GM21526 (cell line): ENCODE measurements at regions not wholly inside any gene's neighbourhood (a gene's known extent, or its start where the extent isn't known, plus 50 kb on each side); places are given as distances from the start of the nearest gene placed in this dataset.

Source experiments
- ATAC-seq: cut with Tn5 transposase; IDR thresholded peaks from one replicate; pipeline ENCODE4 v1.9.1; 2021; ENCODE audit warnings: moderate library complexity; ENCODE audit not compliant: unreplicated experiment, low FRiP score

GRCh38 chr2:16508490-16508851 lies 157.2 kb downstream of the CYRIA start:
- no peak for ATAC-seq

- ATAC-seq: no peak
These were observed 157.8 kb downstream of the CYRIA start for GRCh38 chr2:16507655-16508489.

DNA sequence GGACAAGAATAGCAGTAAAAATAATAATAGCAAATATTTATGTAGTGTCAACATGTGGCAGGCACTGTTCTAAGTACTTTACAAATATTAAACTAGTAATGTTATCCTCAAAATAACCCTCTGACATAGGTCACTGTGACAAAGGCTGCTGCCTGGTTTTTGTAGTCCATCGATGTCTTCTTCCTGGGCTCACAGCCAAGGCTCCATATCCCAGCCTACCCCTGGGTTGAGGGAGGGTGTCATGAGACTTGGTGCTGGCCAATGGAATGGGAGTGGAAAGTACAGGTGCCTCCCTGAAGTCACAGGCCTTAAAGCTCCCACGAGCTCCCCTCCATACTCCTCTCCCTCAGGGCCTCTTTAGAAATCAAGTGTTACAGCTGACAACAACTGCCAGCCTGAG lies 159.3 kb downstream of the CYRIA start:
- ATAC-seq: no peak

- ATAC-seq: no peak
These were observed 168.9 kb downstream of the CYRIA start for GRCh38 chr2:16496426-16497388.

DNA sequence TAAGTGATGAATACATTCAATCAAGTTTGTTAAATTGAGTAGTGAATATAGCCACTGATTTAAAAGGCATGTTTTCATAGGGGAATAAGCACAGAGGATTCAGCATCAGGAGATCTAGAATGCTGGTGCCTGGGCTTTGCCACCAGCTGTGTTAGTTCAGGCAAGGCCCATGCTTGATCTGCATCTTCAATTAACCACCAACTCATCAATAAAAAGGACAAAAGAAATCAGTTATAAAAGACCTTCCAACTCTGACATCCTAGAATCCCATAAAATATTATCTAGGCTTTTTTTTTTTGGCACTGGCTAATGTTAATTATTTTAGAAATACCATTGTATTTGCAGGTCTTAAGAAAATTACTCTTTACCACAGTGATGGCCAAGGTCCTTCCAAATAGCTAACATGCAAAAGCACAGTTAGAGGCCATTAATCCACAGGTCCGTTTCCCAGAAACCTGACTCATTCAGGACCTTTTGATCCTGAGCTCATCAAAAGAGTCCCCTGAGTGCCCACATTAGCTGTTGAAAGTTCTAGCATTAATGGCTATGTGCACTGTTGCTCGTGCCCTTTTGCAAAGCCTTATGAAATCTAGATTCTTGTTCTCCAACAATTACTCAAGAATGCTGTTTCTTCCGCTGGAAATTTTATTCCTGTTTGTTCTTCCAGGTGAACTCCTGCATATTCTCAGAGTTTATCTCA lies 170.0 kb downstream of the CYRIA start:
- no peak for ATAC-seq

GRCh38 chr2:16494836-16495508 lies 170.7 kb downstream of the CYRIA start:
- no peak for ATAC-seq

GRCh38 chr2:16493788-16494187 lies 171.8 kb downstream of the CYRIA start:
- ATAC-seq: no peak

GRCh38 chr2:16487686-16488085 lies 177.9 kb downstream of the CYRIA start:
- no peak for ATAC-seq

DNA sequence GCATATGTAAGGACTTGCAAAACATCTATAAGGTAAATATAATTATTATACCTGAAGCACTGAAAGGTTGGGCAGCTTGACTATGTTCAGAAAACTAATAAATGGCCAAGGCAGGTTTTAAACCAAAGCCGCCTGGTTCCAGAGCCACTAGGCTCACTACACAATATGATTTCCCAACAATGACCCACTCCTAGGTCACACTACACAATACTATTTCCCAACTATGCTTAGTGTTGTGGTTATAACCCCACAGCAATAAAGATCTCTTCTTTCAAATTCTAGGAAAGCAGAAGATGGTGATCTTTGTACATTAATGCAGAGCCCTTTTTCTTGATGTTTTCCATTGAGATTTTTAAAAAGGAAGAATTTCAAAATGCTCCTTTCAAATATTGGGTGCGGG lies 180.4 kb downstream of the CYRIA start:
- no peak for ATAC-seq

GRCh38 chr2:16482460-16482859 lies 183.2 kb downstream of the CYRIA start:
- ATAC-seq: no peak

DNA sequence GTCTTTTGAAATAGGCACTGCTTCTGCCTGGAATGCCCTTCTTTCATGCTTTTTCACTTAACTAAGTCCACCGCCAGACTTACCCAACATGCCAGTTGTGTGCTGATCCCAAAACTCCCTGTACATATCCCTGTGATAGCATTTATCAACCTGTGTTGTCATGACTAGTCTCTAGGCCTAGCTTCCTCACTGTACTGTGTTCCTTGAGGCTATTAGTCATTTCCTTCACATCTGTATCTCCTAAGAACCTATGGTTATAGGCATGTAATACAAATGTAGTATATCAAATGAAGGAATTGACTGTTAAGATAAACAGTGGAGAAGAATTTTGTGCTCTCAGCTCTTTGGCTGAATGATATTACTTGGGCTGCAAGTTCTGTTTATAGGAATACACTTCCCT lies 184.3 kb downstream of the CYRIA start:
- no peak for ATAC-seq

- no peak for ATAC-seq
These were observed 185.9 kb downstream of the CYRIA start for GRCh38 chr2:16479721-16480120.

GRCh38 chr2:16478434-16479210 lies 187.0 kb downstream of the CYRIA start:
- ATAC-seq: no peak

GRCh38 chr2:16477648-16478047 lies 188.0 kb downstream of the CYRIA start:
- ATAC-seq: no peak

DNA sequence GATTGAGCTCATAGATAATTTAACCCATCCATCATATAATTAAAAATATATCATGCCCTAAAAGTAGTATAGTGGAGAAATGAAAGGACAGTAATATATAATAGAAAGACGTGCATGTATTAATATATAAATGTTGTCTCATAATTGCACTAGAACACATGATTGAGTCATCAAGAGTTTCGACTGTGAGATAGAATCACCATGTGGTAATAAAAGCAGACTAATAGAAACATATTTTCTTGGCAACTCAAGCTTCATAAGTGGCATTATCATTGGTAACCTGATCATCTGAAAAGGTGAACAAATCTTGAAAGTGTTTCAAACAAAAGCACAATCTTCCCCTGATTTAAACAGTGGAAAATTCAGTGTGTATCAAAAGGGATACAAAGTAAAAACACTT lies 188.8 kb downstream of the CYRIA start:
- ATAC-seq: no peak

DNA sequence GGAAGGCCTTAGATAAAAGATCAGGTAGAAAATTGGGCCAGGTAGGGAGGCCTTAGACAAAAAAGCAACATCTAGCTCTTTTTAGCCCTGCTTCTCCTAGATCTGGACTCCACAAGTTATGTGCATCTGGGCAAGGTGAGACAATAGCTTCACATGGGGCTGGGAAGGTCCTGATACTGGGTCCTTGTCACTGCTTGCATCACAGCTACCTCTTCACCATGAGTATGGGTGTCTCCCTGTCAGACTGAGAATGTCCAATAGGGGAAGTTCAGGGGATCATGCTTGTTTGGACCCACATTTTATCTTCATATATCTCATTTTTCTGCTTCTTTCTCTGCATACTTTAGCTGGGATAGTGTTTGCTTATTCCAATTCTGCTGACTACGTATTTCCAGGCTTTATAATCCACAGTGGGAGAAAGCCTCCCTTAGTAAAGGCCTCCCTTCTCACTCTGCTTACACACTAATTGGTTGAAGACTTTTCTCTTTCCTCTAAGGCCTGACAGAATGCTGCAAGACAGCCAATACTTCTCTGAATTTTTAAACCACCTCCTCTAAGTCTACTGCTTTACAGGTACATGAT lies 189.6 kb downstream of the CYRIA start:
- ATAC-seq: no peak

GRCh38 chr2:16475586-16475985 lies 190.0 kb downstream of the CYRIA start:
- ATAC-seq: no peak

DNA sequence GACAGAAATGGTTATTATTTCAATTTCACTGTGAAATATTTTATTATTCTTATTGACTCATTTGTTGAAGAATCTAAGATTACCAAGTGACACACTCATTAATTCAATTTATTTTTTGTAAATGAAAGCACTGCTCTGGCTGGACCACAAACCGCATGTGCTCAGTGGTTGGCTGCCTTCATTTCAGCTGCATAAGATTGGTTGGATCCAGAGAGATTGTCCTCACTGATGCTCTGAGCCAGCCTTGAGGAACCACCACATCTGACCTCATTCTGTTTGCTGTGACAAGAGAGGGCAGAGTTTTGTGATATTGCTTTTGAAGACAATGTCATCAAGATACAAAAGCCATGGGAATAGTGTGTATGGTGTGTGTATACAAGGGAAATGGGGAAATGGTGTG lies 192.1 kb downstream of the CYRIA start:
- ATAC-seq: no peak

DNA sequence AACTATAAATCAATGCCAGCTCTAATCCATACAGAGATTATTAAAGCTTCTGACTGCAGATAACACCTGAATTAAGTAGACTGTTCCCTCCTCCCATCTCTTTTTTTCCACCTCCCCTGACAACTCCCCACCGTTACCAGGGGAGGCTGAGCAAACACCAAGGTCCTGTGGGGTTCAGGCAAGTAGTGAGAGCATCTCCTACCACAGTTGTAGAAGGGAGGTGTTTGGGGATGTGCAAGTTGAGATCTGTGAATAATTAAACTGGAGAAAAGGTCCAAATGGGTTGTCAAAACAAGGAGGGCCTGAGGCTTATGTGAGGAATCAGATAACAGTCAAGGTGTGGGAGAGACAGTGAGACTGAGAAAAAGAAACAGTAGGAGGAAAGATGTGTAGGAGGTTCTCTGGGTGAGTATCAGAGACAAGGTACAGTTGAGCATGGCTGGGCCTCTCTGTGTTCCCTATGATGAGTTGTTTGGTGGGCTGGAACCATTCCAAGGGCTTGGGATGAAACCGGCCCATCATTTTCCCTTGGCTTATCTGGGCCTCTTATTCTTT lies 194.6 kb downstream of the CYRIA start:
- no peak for ATAC-seq
